ENCODE measurements at regions not wholly inside any gene's neighbourhood (a gene's known extent, or its start where the extent isn't known, plus 50 kb on each side); places are given as distances from the start of the nearest gene placed in this dataset.

DNA sequence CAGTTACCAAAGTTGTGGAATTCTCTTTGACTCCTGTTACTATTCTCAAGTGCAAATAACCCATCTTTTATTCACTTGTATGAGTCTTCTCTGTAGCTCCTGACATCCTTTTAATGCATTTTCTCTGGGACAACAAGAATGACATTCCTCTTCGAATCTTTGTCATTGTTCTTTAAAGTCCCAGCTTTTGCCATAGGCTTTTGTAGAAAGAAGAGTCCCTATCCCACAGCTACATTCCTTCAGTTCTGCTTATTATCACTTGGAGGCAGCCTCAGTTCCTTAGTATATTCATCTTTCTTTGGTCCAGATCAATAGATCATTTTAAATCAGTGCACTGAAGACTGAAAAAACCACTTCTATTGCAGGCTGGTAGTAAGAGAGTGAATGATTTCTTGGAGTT is 560.2 kb downstream of the DACH1 start:
- TF ChIP-seq, protein P1, sequence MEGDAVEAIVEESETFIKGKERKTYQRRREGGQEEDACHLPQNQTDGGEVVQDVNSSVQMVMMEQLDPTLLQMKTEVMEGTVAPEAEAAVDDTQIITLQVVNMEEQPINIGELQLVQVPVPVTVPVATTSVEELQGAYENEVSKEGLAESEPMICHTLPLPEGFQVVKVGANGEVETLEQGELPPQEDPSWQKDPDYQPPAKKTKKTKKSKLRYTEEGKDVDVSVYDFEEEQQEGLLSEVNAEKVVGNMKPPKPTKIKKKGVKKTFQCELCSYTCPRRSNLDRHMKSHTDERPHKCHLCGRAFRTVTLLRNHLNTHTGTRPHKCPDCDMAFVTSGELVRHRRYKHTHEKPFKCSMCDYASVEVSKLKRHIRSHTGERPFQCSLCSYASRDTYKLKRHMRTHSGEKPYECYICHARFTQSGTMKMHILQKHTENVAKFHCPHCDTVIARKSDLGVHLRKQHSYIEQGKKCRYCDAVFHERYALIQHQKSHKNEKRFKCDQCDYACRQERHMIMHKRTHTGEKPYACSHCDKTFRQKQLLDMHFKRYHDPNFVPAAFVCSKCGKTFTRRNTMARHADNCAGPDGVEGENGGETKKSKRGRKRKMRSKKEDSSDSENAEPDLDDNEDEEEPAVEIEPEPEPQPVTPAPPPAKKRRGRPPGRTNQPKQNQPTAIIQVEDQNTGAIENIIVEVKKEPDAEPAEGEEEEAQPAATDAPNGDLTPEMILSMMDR (IDR thresholded peaks at IDR 0.05; ENCODE audit: borderline replicate concordance): no peak
- H3K9me3 ChIP-seq (replicated peaks): no peaks in the 10 kb centered on the region
- no peak for DNase-seq
- no peaks in the 10 kb centered on the region for H3K4me1 ChIP-seq
- H3K27me3 ChIP-seq (ENCODE audit: low read depth): no peaks in the 10 kb centered on the region
- H3K36me3 ChIP-seq: no peaks in the 10 kb centered on the region
- H3K27ac ChIP-seq (replicated peaks): no peak overlapping the region
- intact Hi-C loops (cut with micrococcal nuclease): no loop called here
- H3K4me3 ChIP-seq: no peak overlapping the region

DNA sequence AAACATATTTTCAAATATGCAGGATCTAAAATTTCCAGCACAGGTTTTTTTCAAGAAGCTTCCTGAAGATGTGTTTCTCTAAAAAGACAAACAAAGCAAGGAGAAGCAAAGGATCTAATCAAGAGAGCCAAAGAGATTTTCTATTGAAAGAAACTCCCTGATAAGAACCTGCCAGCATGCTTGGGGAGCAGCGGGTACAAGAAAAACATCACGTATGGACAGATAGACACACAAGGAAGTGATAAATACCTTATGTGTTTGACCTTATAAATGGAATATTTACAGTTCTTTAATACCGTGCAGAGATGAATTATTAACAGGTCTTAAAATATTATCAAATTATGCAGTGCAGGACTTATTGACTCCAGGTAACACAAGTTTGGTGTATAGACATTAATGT is 562.1 kb downstream of the DACH1 start:
- Histone ChIP-seq H3K27me3 (ENCODE audit: low read depth) (no peaks in the 10 kb centered on the region), H3K4me1 (no peaks in the 10 kb centered on the region), H3K27ac (replicated peaks) (no peak overlapping the region), H3K9me3 (replicated peaks) (no peaks in the 10 kb centered on the region), H3K36me3 (no peaks in the 10 kb centered on the region), H3K4me3 (no peak overlapping the region)
- intact Hi-C loops (cut with micrococcal nuclease): no loop called here
- no peak for DNase-seq
- TF ChIP-seq, protein P1 (IDR thresholded peaks at IDR 0.05; ENCODE audit: borderline replicate concordance): no peak

DNA sequence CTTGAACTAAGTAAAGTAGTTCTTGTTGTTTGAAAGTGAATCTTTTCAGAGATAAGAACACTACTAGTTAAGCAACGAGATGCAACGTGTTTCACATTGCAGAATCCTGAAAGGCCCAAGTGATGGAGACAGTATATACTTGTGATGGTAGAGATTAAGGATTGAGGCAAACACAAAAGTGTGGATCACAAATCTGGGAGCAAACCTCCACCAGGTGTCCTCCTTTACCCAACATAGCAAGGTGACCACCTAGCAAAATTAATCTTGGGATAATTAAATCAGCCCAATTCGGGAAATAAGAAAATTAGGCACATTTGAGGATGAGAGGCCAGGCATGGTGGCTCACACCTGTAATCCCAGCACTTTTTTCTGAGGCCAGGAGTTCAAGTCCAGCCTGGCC is 563.9 kb downstream of the DACH1 start:
- Histone ChIP-seq H3K4me1 (no peaks in the 10 kb centered on the region), H3K27ac (replicated peaks) (no peak overlapping the region), H3K36me3 (no peaks in the 10 kb centered on the region), H3K27me3 (ENCODE audit: low read depth) (no peaks in the 10 kb centered on the region), H3K9me3 (replicated peaks) (peaks cover 8% of the 10 kb centered on the region), H3K4me3 (no peak overlapping the region)
- intact Hi-C loops (cut with micrococcal nuclease): no loop called here
- no peak for DNase-seq
- TF ChIP-seq, protein P1 (IDR thresholded peaks at IDR 0.05; ENCODE audit: borderline replicate concordance): peak; percentile 29

DNA sequence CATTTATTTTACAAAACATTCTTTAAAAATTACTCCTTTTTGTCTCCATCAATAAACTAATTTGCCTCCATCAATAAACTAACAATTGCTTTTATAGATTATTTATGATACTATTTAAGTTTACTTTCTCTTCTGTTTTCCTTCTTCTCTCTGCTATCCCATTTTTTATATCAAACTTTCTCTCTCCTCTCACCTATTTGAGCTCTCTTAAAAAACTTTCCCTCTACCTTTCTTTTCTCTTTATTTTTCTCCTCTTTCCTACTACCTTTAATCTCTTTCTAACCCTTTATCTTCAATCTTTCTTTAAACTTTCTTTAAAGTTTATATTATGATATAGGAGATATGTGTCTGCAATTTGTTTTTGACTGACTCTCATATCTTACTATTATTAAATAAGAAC is 566.4 kb downstream of the DACH1 start:
- intact Hi-C loops (cut with micrococcal nuclease): no loop called here
- Histone ChIP-seq H3K27ac (replicated peaks) (no peak overlapping the region), H3K4me3 (no peak overlapping the region), H3K27me3 (ENCODE audit: low read depth) (no peaks in the 10 kb centered on the region), H3K36me3 (no peaks in the 10 kb centered on the region), H3K4me1 (no peaks in the 10 kb centered on the region), H3K9me3 (replicated peaks) (peaks cover 17% of the 10 kb centered on the region)
- DNase-seq: no peak
- TF ChIP-seq, protein P1 (IDR thresholded peaks at IDR 0.05; ENCODE audit: borderline replicate concordance): no peak

DNA sequence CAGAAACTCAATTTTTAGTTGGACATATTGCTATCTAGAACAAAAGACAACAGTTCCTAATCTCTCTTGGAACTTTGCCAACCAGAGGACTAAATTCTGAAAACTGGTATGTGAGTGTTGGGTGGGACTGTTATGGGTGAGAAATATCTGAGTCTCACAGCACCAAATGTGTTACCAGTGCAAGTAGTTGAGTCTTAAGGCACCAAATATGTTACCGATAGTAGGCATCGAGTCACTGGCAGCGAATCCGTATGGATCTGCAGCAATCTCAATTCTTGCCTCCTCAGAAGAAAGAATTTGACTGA is 575.2 kb downstream of the DACH1 start:
- Histone ChIP-seq H3K27ac (replicated peaks) (peak overlapping the region; percentile 71), H3K4me3 (no peak overlapping the region), H3K27me3 (ENCODE audit: low read depth) (no peaks in the 10 kb centered on the region), H3K4me1 (peaks cover 5% of the 10 kb centered on the region), H3K9me3 (replicated peaks) (peaks cover 17% of the 10 kb centered on the region), H3K36me3 (no peaks in the 10 kb centered on the region)
- intact Hi-C loops (cut with micrococcal nuclease): no loop called here
- no peak for DNase-seq
- TF ChIP-seq, protein P1 (IDR thresholded peaks at IDR 0.05; ENCODE audit: borderline replicate concordance): no peak

All from left ventricle myocardium inferior (tissue), 1 donor.